ENCODE measurements at regions not wholly inside any gene's neighbourhood (a gene's known extent, or its start where the extent isn't known, plus 50 kb on each side); places are given as distances from the start of the nearest gene placed in this dataset.

GRCh38 chr16:59259074-59259949 is 525.2 kb upstream of the GOT2 start:
- in situ Hi-C loops (cut with MboI; ENCODE audit: low sequenced_read_pairs in 4 of 4), result no loop called here

GRCh38 chr16:59252317-59252716 is 518.2 kb upstream of the GOT2 start:
- DNase-seq (no peak), ATAC-seq (no peak)

More at GRCh38 chr16:59259074-59259949, 525.2 kb upstream of the GOT2 start:
- no peaks in the 10 kb centered on the region for H3K9me3 ChIP-seq
- no peaks in the 10 kb centered on the region for H3K36me3 ChIP-seq
- H3K4me3 ChIP-seq, result no peak overlapping the region
- TF ChIP-seq CTCF (IDR thresholded peaks at IDR 0.05 in 4 of 5, conservative IDR thresholded peaks at IDR 0.05 in 1 of 5) (no peak), POLR2A (IDR thresholded peaks at IDR 0.05) (no peak)
- ATAC-seq, result no peak
- no peaks in the 10 kb centered on the region for H3K27me3 ChIP-seq
- H3K27ac ChIP-seq, result no peak overlapping the region
- intact Hi-C loops (cut with DNase I; ENCODE audit: low total_unique reads), result no loop called here
- no peaks in the 10 kb centered on the region for H3K4me1 ChIP-seq
- DNase-seq, result no peak

GRCh38 chr16:59249011-59249410 is 514.9 kb upstream of the GOT2 start:
- intact Hi-C loops (cut with DNase I; ENCODE audit: low total_unique reads) (no loop called here), in situ Hi-C loops (cut with MboI; ENCODE audit: low sequenced_read_pairs in 4 of 4) (no loop called here)
- Histone ChIP-seq H3K36me3 (no peaks in the 10 kb centered on the region), H3K4me3 (no peak overlapping the region), H3K27me3 (no peaks in the 10 kb centered on the region), H3K27ac (no peak overlapping the region), H3K9me3 (no peaks in the 10 kb centered on the region), H3K4me1 (no peaks in the 10 kb centered on the region)
- TF ChIP-seq CTCF (IDR thresholded peaks at IDR 0.05 in 4 of 5, conservative IDR thresholded peaks at IDR 0.05 in 1 of 5), result no peak
- no peak for TF ChIP-seq POLR2A (IDR thresholded peaks at IDR 0.05)
- ATAC-seq (no peak), DNase-seq (no peak)

More at GRCh38 chr16:59252317-59252716, 518.2 kb upstream of the GOT2 start:
- intact Hi-C loops (cut with DNase I; ENCODE audit: low total_unique reads) (no loop called here), in situ Hi-C loops (cut with MboI; ENCODE audit: low sequenced_read_pairs in 4 of 4) (no loop called here)
- Histone ChIP-seq H3K9me3 (no peaks in the 10 kb centered on the region), H3K36me3 (no peaks in the 10 kb centered on the region), H3K27ac (no peak overlapping the region), H3K4me1 (no peaks in the 10 kb centered on the region), H3K27me3 (no peaks in the 10 kb centered on the region), H3K4me3 (no peak overlapping the region)
- TF ChIP-seq CTCF (IDR thresholded peaks at IDR 0.05 in 4 of 5, conservative IDR thresholded peaks at IDR 0.05 in 1 of 5) (no peak), POLR2A (IDR thresholded peaks at IDR 0.05) (no peak)

GRCh38 chr16:59242556-59242955 is 508.4 kb upstream of the GOT2 start:
- Histone ChIP-seq H3K27ac (no peak overlapping the region), H3K27me3 (no peaks in the 10 kb centered on the region), H3K4me1 (no peaks in the 10 kb centered on the region), H3K9me3 (no peaks in the 10 kb centered on the region), H3K4me3 (no peak overlapping the region), H3K36me3 (no peaks in the 10 kb centered on the region)
- TF ChIP-seq CTCF (IDR thresholded peaks at IDR 0.05 in 4 of 5, conservative IDR thresholded peaks at IDR 0.05 in 1 of 5) (no peak), POLR2A (IDR thresholded peaks at IDR 0.05) (no peak)
- DNase-seq (no peak), ATAC-seq (no peak)
- in situ Hi-C loops (cut with MboI; ENCODE audit: low sequenced_read_pairs in 4 of 4) (no loop called here), intact Hi-C loops (cut with DNase I; ENCODE audit: low total_unique reads) (no loop called here)
